Umbilical cord (tissue), 1 donor: ENCODE measurements at regions not wholly inside any gene's neighbourhood (a gene's known extent, or its start where the extent isn't known, plus 50 kb on each side); places are given as distances from the start of the nearest gene placed in this dataset.

Experiments used
- DNase-seq: peaks from one replicate; pipeline ENCODE4 v3.0.0-alpha.2; 2015; ENCODE audit warnings: low spot score

- peak; percentile 47 for DNase-seq
Measured at GRCh38 chr6:45791211-45792168, 224.2 kb downstream of the CLIC5 start.

- no peak for DNase-seq
Measured at GRCh38 chr6:45789238-45789637, 226.4 kb downstream of the CLIC5 start.

GRCh38 chr6:45787384-45787783 is 228.3 kb downstream of the CLIC5 start:
- DNase-seq, result no peak

GRCh38 chr6:45786355-45786781 is 229.3 kb downstream of the CLIC5 start:
- no peak for DNase-seq

- DNase-seq, result no peak
Measured at GRCh38 chr6:45784250-45784649, 231.4 kb downstream of the CLIC5 start.

- DNase-seq, result peak; percentile 4
Measured at GRCh38 chr6:45783716-45784115, 231.9 kb downstream of the CLIC5 start.

GRCh38 chr6:45781890-45782289 is 233.8 kb downstream of the CLIC5 start:
- peak; percentile 20 for DNase-seq

GRCh38 chr6:45780523-45780922 is 235.1 kb downstream of the CLIC5 start:
- no peak for DNase-seq

- DNase-seq, result no peak
Measured at GRCh38 chr6:45775026-45775697, 240.5 kb downstream of the CLIC5 start.

GRCh38 chr6:45773906-45774305 is 241.8 kb downstream of the CLIC5 start:
- no peak for DNase-seq

GRCh38 chr6:45772886-45773495 is 242.7 kb downstream of the CLIC5 start:
- no peak for DNase-seq

GRCh38 chr6:45772051-45772450 is 243.6 kb downstream of the CLIC5 start:
- DNase-seq, result no peak

GRCh38 chr6:45763281-45763680 is 252.4 kb downstream of the CLIC5 start:
- no peak for DNase-seq

GRCh38 chr6:45759472-45759810 is 256.2 kb downstream of the CLIC5 start:
- DNase-seq, result no peak

GRCh38 chr6:45758787-45759471 is 256.7 kb downstream of the CLIC5 start:
- DNase-seq, result no peak

GRCh38 chr6:45757443-45758130 is 258.1 kb downstream of the CLIC5 start:
- peak; percentile 5 for DNase-seq

GRCh38 chr6:45756606-45757005 is 259.1 kb downstream of the CLIC5 start:
- no peak for DNase-seq

- DNase-seq, result no peak
Measured at GRCh38 chr6:45754432-45754831, 261.2 kb downstream of the CLIC5 start.

GRCh38 chr6:45746046-45746445 is 269.6 kb downstream of the CLIC5 start:
- DNase-seq, result no peak

- DNase-seq, result no peak
Measured at GRCh38 chr6:45743028-45743615, 272.5 kb downstream of the CLIC5 start.

- DNase-seq, result no peak
Measured at GRCh38 chr6:45742591-45742990, 273.1 kb downstream of the CLIC5 start.
